NCI-H774 (cell line): ENCODE measurements at regions not wholly inside any gene's neighbourhood (a gene's known extent, or its start where the extent isn't known, plus 50 kb on each side); places are given as distances from the start of the nearest gene placed in this dataset.

Experiments used
- DNase-seq: peaks from one replicate; lab custom pipeline; 2025; lab: John Stamatoyannopoulos, UW

GRCh38 chr6:113299531-113299930, 557.6 kb upstream of the MARCKS start:
- no peak for DNase-seq

GRCh38 chr6:113301651-113302050, 555.5 kb upstream of the MARCKS start:
- no peak for DNase-seq

GRCh38 chr6:113304116-113304515, 553.0 kb upstream of the MARCKS start:
- DNase-seq = no peak

- no peak for DNase-seq
Observed at GRCh38 chr6:113306552-113307145, 550.5 kb upstream of the MARCKS start.

- no peak for DNase-seq
Observed at GRCh38 chr6:113308266-113308665, 548.9 kb upstream of the MARCKS start.

GRCh38 chr6:113313841-113314240, 543.3 kb upstream of the MARCKS start:
- no peak for DNase-seq

- DNase-seq = no peak
Observed at GRCh38 chr6:113315165-113315564, 542.0 kb upstream of the MARCKS start.

GRCh38 chr6:113315879-113316278, 541.3 kb upstream of the MARCKS start:
- DNase-seq = no peak

GRCh38 chr6:113317442-113317841, 539.7 kb upstream of the MARCKS start:
- no peak for DNase-seq

GRCh38 chr6:113317891-113318574, 539.1 kb upstream of the MARCKS start:
- peak; percentile 40 for DNase-seq

GRCh38 chr6:113318575-113318917, 538.6 kb upstream of the MARCKS start:
- DNase-seq = no peak

GRCh38 chr6:113320653-113321052, 536.5 kb upstream of the MARCKS start:
- DNase-seq = no peak

GRCh38 chr6:113326781-113327180, 530.4 kb upstream of the MARCKS start:
- no peak for DNase-seq

GRCh38 chr6:113328886-113329381, 528.2 kb upstream of the MARCKS start:
- DNase-seq = no peak

GRCh38 chr6:113329942-113330635, 527.1 kb upstream of the MARCKS start:
- DNase-seq = peak; percentile 68

GRCh38 chr6:113330636-113330946, 526.6 kb upstream of the MARCKS start:
- peak; percentile 68 for DNase-seq

GRCh38 chr6:113331021-113331420, 526.1 kb upstream of the MARCKS start:
- peak; percentile 52 for DNase-seq

- DNase-seq = no peak
Observed at GRCh38 chr6:113338644-113339043, 518.5 kb upstream of the MARCKS start.

- DNase-seq = no peak
Observed at GRCh38 chr6:113339209-113339608, 517.9 kb upstream of the MARCKS start.

GRCh38 chr6:113340371-113340770, 516.8 kb upstream of the MARCKS start:
- no peak for DNase-seq

- no peak for DNase-seq
Observed at GRCh38 chr6:113343940-113344339, 513.2 kb upstream of the MARCKS start.

GRCh38 chr6:113344969-113345368, 512.2 kb upstream of the MARCKS start:
- no peak for DNase-seq

GRCh38 chr6:113347436-113347835, 509.7 kb upstream of the MARCKS start:
- DNase-seq = no peak
